Heart left ventricle (tissue), 13 donors: ENCODE measurements at regions not wholly inside any gene's neighbourhood (a gene's known extent, or its start where the extent isn't known, plus 50 kb on each side); places are given as distances from the start of the nearest gene placed in this dataset.

ENCODE experiments used
- POLR2A ChIP-seq, 2 donors: fragments of 450-650 bp; IDR thresholded peaks; one replicate each; pipeline ENCODE4 v1.6.1; 2017; ENCODE audit warnings: antibody characterized with exemption in 2 of 2, mild to moderate bottlenecking in 2 of 2, moderate library complexity in 2 of 2
- TF ChIP-seq, protein P1 (sequence below), 12 donors: fragments of 200-600 bp; sonication (generic) in 4 of 12; IDR thresholded peaks; one replicate each; pipeline versions ENCODE4 v1.5.0 to v1.8.0; 2018 to 2022; ENCODE audit warnings: antibody characterized with exemption in 12 of 12, mild to moderate bottlenecking in 5 of 12
- donor health status: ischemic (EF 13 %, LVEDD 7.1; RV severe dilation, severe dysfunction).
- donor health status: DM: no; HTN: yes; CAD: no.
- donor health status: DM: no; HTN: no; CAD: no.
- donor health status: ischemic (EF 25% LVEDD 6.9; RV normal size, moderate dysfunction).
- donor health status: ischemic (EF 25% LVEDD 5.7; RV mildly dilated, moderate dysfunction).
- donor health status: ischemic (EF 35%, LVEDD 5.7; RV mildly dilated, moderate dysfunction).
- donor health status: nonischemic (EF 11% LVEDD 7.7; RV severe dilation, severe dysfunction).
- donor health status: DM: yes; HTN: yes; CAD: no.
- donor health status: PGD.
- donor health status: ischemic (EF 29% LVEDD 5.4; RV normal size, mild dysfunction).
- donor health status: nonischemic (EF 23%, LVEDD 6.1; RV moderate dilation, normal function).

DNA sequence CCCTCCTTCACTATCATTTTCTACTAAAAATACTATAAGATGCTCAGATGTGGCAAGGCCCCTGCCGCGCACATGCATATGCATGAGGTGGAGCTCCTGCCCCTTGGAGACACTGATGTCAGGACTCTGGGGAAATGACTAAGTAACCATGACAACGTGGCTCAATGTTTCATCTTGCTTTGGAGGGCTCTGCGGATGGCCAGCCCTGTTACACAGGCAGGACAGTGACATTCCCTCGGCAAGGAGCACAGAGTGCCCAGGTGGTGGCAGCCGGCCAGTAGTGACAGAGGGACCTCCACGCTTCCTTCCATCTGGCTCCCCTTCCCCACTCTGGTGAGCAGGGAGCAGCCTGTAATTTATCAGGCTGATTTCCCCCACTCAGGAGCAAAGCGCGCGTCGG, 364.1 kb downstream of the SS18 start:
- TF ChIP-seq, protein P1, sequence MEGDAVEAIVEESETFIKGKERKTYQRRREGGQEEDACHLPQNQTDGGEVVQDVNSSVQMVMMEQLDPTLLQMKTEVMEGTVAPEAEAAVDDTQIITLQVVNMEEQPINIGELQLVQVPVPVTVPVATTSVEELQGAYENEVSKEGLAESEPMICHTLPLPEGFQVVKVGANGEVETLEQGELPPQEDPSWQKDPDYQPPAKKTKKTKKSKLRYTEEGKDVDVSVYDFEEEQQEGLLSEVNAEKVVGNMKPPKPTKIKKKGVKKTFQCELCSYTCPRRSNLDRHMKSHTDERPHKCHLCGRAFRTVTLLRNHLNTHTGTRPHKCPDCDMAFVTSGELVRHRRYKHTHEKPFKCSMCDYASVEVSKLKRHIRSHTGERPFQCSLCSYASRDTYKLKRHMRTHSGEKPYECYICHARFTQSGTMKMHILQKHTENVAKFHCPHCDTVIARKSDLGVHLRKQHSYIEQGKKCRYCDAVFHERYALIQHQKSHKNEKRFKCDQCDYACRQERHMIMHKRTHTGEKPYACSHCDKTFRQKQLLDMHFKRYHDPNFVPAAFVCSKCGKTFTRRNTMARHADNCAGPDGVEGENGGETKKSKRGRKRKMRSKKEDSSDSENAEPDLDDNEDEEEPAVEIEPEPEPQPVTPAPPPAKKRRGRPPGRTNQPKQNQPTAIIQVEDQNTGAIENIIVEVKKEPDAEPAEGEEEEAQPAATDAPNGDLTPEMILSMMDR (IDR thresholded peaks at IDR 0.05), result no peak
- TF ChIP-seq POLR2A (IDR thresholded peaks at IDR 0.05), result no peak
